ENCODE measurements at regions not wholly inside any gene's neighbourhood (a gene's known extent, or its start where the extent isn't known, plus 50 kb on each side); places are given as distances from the start of the nearest gene placed in this dataset.

- Mint-ChIP-seq H3K36me3 (ENCODE audit: low read depth) (no peaks in the 10 kb centered on the region), H3K27ac (no peak overlapping the region), H3K9me3 (no peaks in the 10 kb centered on the region), H3K4me1 (ENCODE audit: low read depth) (no peaks in the 10 kb centered on the region), H3K4me3 (no peak overlapping the region), H3K27me3 (peaks cover 10% of the 10 kb centered on the region)
Measured at GRCh38 chr2:198238429-198238828, 434.0 kb downstream of the PLCL1 start.

- Mint-ChIP-seq H3K4me3 (no peak overlapping the region), H3K27me3 (peaks cover 14% of the 10 kb centered on the region), H3K4me1 (ENCODE audit: low read depth) (no peaks in the 10 kb centered on the region), H3K27ac (no peak overlapping the region), H3K36me3 (ENCODE audit: low read depth) (no peaks in the 10 kb centered on the region), H3K9me3 (no peaks in the 10 kb centered on the region)
Measured at GRCh38 chr2:198236338-198236737, 431.9 kb downstream of the PLCL1 start.

- Mint-ChIP-seq H3K9me3 (no peaks in the 10 kb centered on the region), H3K4me1 (ENCODE audit: low read depth) (no peaks in the 10 kb centered on the region), H3K36me3 (ENCODE audit: low read depth) (no peaks in the 10 kb centered on the region), H3K27me3 (peaks cover 22% of the 10 kb centered on the region), H3K4me3 (no peak overlapping the region), H3K27ac (no peak overlapping the region)
Measured at GRCh38 chr2:198232281-198232680, 427.9 kb downstream of the PLCL1 start.

- H3K4me3 Mint-ChIP-seq, result no peak overlapping the region
- H3K9me3 Mint-ChIP-seq, result no peaks in the 10 kb centered on the region
- H3K27me3 Mint-ChIP-seq, result peaks cover 22% of the 10 kb centered on the region
- H3K4me1 Mint-ChIP-seq (ENCODE audit: low read depth), result no peaks in the 10 kb centered on the region
- H3K36me3 Mint-ChIP-seq (ENCODE audit: low read depth), result no peaks in the 10 kb centered on the region
- no peak overlapping the region for H3K27ac Mint-ChIP-seq
Measured at GRCh38 chr2:198231562-198231961, 427.2 kb downstream of the PLCL1 start.

GRCh38 chr2:198220763-198221610, 416.6 kb downstream of the PLCL1 start:
- no peaks in the 10 kb centered on the region for H3K36me3 Mint-ChIP-seq (ENCODE audit: low read depth)
- no peak overlapping the region for H3K27ac Mint-ChIP-seq
- no peak overlapping the region for H3K4me3 Mint-ChIP-seq

GRCh38 chr2:198219292-198219691, 414.9 kb downstream of the PLCL1 start:
- no peaks in the 10 kb centered on the region for H3K4me1 Mint-ChIP-seq (ENCODE audit: low read depth)
- H3K27me3 Mint-ChIP-seq, result peaks cover 2% of the 10 kb centered on the region
- no peak overlapping the region for H3K27ac Mint-ChIP-seq
- H3K9me3 Mint-ChIP-seq, result no peaks in the 10 kb centered on the region
- H3K4me3 Mint-ChIP-seq, result no peak overlapping the region
- no peaks in the 10 kb centered on the region for H3K36me3 Mint-ChIP-seq (ENCODE audit: low read depth)

More at GRCh38 chr2:198220763-198221610, 416.6 kb downstream of the PLCL1 start:
- no peaks in the 10 kb centered on the region for H3K4me1 Mint-ChIP-seq (ENCODE audit: low read depth)
- no peaks in the 10 kb centered on the region for H3K27me3 Mint-ChIP-seq
- no peaks in the 10 kb centered on the region for H3K9me3 Mint-ChIP-seq

GRCh38 chr2:198214114-198214596, 409.8 kb downstream of the PLCL1 start:
- no peaks in the 10 kb centered on the region for H3K4me1 Mint-ChIP-seq (ENCODE audit: low read depth)
- H3K9me3 Mint-ChIP-seq, result no peaks in the 10 kb centered on the region
- H3K36me3 Mint-ChIP-seq (ENCODE audit: low read depth), result no peaks in the 10 kb centered on the region
- no peak overlapping the region for H3K4me3 Mint-ChIP-seq
- peaks cover 5% of the 10 kb centered on the region for H3K27me3 Mint-ChIP-seq
- no peak overlapping the region for H3K27ac Mint-ChIP-seq

- Mint-ChIP-seq H3K27me3 (peaks cover 5% of the 10 kb centered on the region), H3K4me3 (no peak overlapping the region), H3K36me3 (ENCODE audit: low read depth) (no peaks in the 10 kb centered on the region), H3K4me1 (ENCODE audit: low read depth) (no peaks in the 10 kb centered on the region), H3K27ac (no peak overlapping the region), H3K9me3 (no peaks in the 10 kb centered on the region)
Measured at GRCh38 chr2:198213253-198213652, 408.9 kb downstream of the PLCL1 start.

- H3K4me3 Mint-ChIP-seq, result no peak overlapping the region
- no peaks in the 10 kb centered on the region for H3K4me1 Mint-ChIP-seq (ENCODE audit: low read depth)
- no peak overlapping the region for H3K27ac Mint-ChIP-seq
- peaks cover 5% of the 10 kb centered on the region for H3K27me3 Mint-ChIP-seq
- H3K9me3 Mint-ChIP-seq, result no peaks in the 10 kb centered on the region
- no peaks in the 10 kb centered on the region for H3K36me3 Mint-ChIP-seq (ENCODE audit: low read depth)
Measured at GRCh38 chr2:198211706-198212105, 407.3 kb downstream of the PLCL1 start.

GRCh38 chr2:198203336-198204069, 399.1 kb downstream of the PLCL1 start:
- H3K9me3 Mint-ChIP-seq, result no peaks in the 10 kb centered on the region
- H3K4me1 Mint-ChIP-seq (ENCODE audit: low read depth), result no peaks in the 10 kb centered on the region
- no peak overlapping the region for H3K4me3 Mint-ChIP-seq
- H3K27me3 Mint-ChIP-seq, result no peaks in the 10 kb centered on the region
- no peak overlapping the region for H3K27ac Mint-ChIP-seq
- no peaks in the 10 kb centered on the region for H3K36me3 Mint-ChIP-seq (ENCODE audit: low read depth)
